ENCODE measurements at regions not wholly inside any gene's neighbourhood (a gene's known extent, or its start where the extent isn't known, plus 50 kb on each side); places are given as distances from the start of the nearest gene placed in this dataset.

DNA sequence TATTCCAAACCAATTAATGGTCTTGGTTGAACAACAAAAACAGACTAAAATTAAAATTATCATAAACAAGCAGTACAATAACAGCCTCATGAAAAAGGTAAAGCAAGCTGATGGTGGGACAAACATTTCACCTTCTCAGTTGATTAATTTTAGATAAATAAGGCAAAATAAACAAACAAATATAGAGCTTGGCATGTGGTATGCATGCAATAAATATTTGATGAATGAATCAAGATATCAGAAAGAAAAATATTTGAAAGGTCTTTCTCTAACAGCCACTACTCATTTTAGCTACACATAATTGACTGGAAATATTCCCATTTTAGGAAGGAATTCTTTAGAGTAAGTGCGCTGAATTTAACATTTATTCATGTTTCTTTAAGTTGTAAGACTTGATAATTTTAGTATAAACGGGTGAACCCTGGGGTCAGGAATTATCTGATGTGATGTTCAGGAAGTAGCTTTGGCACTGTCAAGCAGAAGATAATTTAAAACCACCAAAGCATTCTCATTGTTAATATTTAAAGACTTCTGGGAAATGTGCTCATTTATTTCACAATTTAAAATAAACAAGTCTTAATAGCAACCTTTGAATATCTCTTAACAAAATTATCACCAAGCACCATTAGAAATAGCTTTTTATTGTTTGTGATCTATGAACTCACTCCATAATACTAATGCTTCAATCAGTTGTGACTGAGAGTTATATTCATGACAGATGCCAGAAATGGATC is 372.3 kb upstream of the TGFBR2 start:
- H3K27ac ChIP-seq (ENCODE audit: low read depth in 2 of 2, low read length in 2 of 2): peak overlapping the region; percentile 44 to 73
- H3K36me3 ChIP-seq (ENCODE audit: control insufficient read depth in 2 of 3, insufficient read depth in 3 of 3, low read length in 3 of 3): no peaks in the 10 kb centered on the region
- TF ChIP-seq, protein P1, sequence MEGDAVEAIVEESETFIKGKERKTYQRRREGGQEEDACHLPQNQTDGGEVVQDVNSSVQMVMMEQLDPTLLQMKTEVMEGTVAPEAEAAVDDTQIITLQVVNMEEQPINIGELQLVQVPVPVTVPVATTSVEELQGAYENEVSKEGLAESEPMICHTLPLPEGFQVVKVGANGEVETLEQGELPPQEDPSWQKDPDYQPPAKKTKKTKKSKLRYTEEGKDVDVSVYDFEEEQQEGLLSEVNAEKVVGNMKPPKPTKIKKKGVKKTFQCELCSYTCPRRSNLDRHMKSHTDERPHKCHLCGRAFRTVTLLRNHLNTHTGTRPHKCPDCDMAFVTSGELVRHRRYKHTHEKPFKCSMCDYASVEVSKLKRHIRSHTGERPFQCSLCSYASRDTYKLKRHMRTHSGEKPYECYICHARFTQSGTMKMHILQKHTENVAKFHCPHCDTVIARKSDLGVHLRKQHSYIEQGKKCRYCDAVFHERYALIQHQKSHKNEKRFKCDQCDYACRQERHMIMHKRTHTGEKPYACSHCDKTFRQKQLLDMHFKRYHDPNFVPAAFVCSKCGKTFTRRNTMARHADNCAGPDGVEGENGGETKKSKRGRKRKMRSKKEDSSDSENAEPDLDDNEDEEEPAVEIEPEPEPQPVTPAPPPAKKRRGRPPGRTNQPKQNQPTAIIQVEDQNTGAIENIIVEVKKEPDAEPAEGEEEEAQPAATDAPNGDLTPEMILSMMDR (IDR thresholded peaks at IDR 0.05; ENCODE audit: borderline replicate concordance, extremely low read depth, insufficient read depth): no peak
- H3K9me3 ChIP-seq (ENCODE audit: control insufficient read depth in 2 of 3, insufficient read depth in 1 of 3, low read length in 3 of 3): no peaks in the 10 kb centered on the region
- H3K9ac ChIP-seq (ENCODE audit: low read length in 3 of 3): peak overlapping the region in 1 of 3 donors; percentile 8
- peaks cover 0 to 2% (median 0%) of the 10 kb centered on the region in 3 donors for H3K4me1 ChIP-seq (ENCODE audit: control insufficient read depth in 2 of 3, insufficient read depth in 2 of 3, low read depth in 1 of 3, low read length in 3 of 3)
- FAIRE-seq (peak; percentile 79), DNase-seq (no peak)
- H3K27me3 ChIP-seq (ENCODE audit: control insufficient read depth, insufficient read depth, low read length): no peaks in the 10 kb centered on the region
- intact Hi-C loops (cut with DNase I): no loop called here
- no peak overlapping the region for H3K4me3 ChIP-seq (ENCODE audit: low read length in 3 of 3)

DNA sequence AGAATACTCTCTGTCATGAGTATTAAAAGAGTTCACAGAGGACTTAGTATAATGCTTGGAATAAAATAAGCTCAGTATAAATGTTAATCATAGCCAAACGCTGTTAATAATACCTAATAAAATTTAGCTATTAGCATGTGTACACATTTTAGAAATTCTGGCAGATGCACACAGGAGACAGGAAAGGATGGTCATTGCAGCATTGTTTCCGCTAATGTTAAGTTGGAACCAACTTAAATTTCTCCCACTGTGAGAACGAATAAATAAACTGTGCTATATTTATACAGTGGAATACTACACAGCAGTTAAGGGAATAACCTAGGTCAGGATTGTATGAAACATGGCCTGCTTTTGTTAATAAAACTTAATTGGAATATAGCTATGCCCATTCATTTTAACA is 370.4 kb upstream of the TGFBR2 start:
- H3K9me3 ChIP-seq (ENCODE audit: control insufficient read depth in 2 of 3, insufficient read depth in 1 of 3, low read length in 3 of 3): no peaks in the 10 kb centered on the region
- DNase-seq (no peak), FAIRE-seq (no peak)
- no peaks in the 10 kb centered on the region for H3K36me3 ChIP-seq (ENCODE audit: control insufficient read depth in 2 of 3, insufficient read depth in 3 of 3, low read length in 3 of 3)
- TF ChIP-seq, protein P1 (IDR thresholded peaks at IDR 0.05; ENCODE audit: borderline replicate concordance, extremely low read depth, insufficient read depth): no peak
- intact Hi-C loops (cut with DNase I): no loop called here
- no peaks in the 10 kb centered on the region for H3K27me3 ChIP-seq (ENCODE audit: control insufficient read depth, insufficient read depth, low read length)
- H3K4me3 ChIP-seq (ENCODE audit: low read length in 3 of 3): no peak overlapping the region
- H3K4me1 ChIP-seq (ENCODE audit: control insufficient read depth in 2 of 3, insufficient read depth in 2 of 3, low read depth in 1 of 3, low read length in 3 of 3): peaks cover 0 to 2% (median 0%) of the 10 kb centered on the region in 3 donors
- H3K9ac ChIP-seq (ENCODE audit: low read length in 3 of 3): no peak overlapping the region
- H3K27ac ChIP-seq (ENCODE audit: low read depth in 2 of 2, low read length in 2 of 2): peak overlapping the region in 1 of 2 donors; percentile 20

DNA sequence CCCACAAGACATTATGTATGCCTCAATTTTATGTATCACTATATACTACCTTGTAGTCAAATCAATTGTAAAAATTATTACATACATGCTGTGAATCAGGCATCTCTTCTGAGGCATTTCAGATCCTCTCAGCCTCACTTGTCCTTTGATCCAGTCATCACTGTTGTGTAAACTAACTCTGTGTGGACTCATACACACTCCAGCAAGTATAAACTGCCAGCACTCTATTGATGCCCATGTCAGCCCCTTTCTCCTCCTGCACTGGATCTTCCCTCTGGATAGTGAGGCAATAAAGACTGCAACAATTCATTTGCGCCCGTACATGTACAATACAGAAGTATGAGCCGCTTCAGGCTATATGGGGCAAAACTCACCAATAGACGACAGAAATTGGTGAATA is 364.7 kb upstream of the TGFBR2 start:
- H3K27ac ChIP-seq (ENCODE audit: low read depth in 2 of 2, low read length in 2 of 2): no peak overlapping the region
- intact Hi-C loops (cut with DNase I): no loop called here
- DNase-seq (no peak), FAIRE-seq (no peak)
- H3K36me3 ChIP-seq (ENCODE audit: control insufficient read depth in 2 of 3, insufficient read depth in 3 of 3, low read length in 3 of 3): no peaks in the 10 kb centered on the region
- TF ChIP-seq, protein P1 (IDR thresholded peaks at IDR 0.05; ENCODE audit: borderline replicate concordance, extremely low read depth, insufficient read depth): no peak
- H3K4me3 ChIP-seq (ENCODE audit: low read length in 3 of 3): no peak overlapping the region
- H3K9ac ChIP-seq (ENCODE audit: low read length in 3 of 3): no peak overlapping the region
- no peaks in the 10 kb centered on the region for H3K27me3 ChIP-seq (ENCODE audit: control insufficient read depth, insufficient read depth, low read length)
- no peaks in the 10 kb centered on the region for H3K4me1 ChIP-seq (ENCODE audit: control insufficient read depth in 2 of 3, insufficient read depth in 2 of 3, low read depth in 1 of 3, low read length in 3 of 3)
- H3K9me3 ChIP-seq (ENCODE audit: control insufficient read depth in 2 of 3, insufficient read depth in 1 of 3, low read length in 3 of 3): no peaks in the 10 kb centered on the region
